Progenitor cell of endocrine pancreas (in vitro differentiated cells): ENCODE measurements at regions not wholly inside any gene's neighbourhood (a gene's known extent, or its start where the extent isn't known, plus 50 kb on each side); places are given as distances from the start of the nearest gene placed in this dataset.

Source experiments
- DNase-seq: peaks from one replicate; pipeline ENCODE4 v3.0.0; 2021; ENCODE audit warnings: low spot score; ENCODE audit not compliant: unreplicated experiment
- H3K27ac Mint-ChIP-seq: 2 replicates; pipeline ENCODE4 v1.8.0; 2021; ENCODE audit warnings: mild to moderate bottlenecking, moderate library complexity, mixed read lengths
- H3K27me3 Mint-ChIP-seq: 2 replicates; pipeline ENCODE4 v1.8.0; 2021; ENCODE audit warnings: mixed read lengths
- H3K36me3 Mint-ChIP-seq: 2 replicates; pipeline ENCODE4 v1.8.0; 2022; ENCODE audit warnings: mixed read lengths; ENCODE audit not compliant: insufficient read depth
- H3K4me1 Mint-ChIP-seq: 2 replicates; pipeline ENCODE4 v1.8.0; 2021; ENCODE audit warnings: low read depth, mixed read lengths
- H3K4me3 Mint-ChIP-seq: 2 replicates; pipeline ENCODE4 v1.8.0; 2021; ENCODE audit warnings: low read depth, mild to moderate bottlenecking, moderate library complexity, mixed read lengths
- H3K9me3 Mint-ChIP-seq: 2 replicates; pipeline ENCODE4 v1.8.0; 2021; ENCODE audit warnings: low read depth, mixed read lengths
- CTCF ChIP-seq: fragments of 200-600 bp; sonication (generic); IDR thresholded peaks from one replicate; pipeline ENCODE4 v1.5.0; 2021; ENCODE audit warnings: antibody characterized with exemption, mild to moderate bottlenecking; ENCODE audit not compliant: unreplicated experiment

- TF ChIP-seq CTCF, result no peak
- no peak for DNase-seq
- Mint-ChIP-seq H3K27me3 (peaks cover 16% of the 10 kb centered on the region), H3K9me3 (no peaks in the 10 kb centered on the region), H3K4me1 (peaks cover 14% of the 10 kb centered on the region), H3K4me3 (no peak overlapping the region), H3K27ac (no peak overlapping the region), H3K36me3 (no peaks in the 10 kb centered on the region)
Measured at GRCh38 chr22:44395118-44396005, 82.6 kb upstream of the SHISAL1 start.

- H3K36me3 Mint-ChIP-seq, result no peaks in the 10 kb centered on the region
- no peak for DNase-seq
- H3K27me3 Mint-ChIP-seq, result peaks cover 15% of the 10 kb centered on the region
- H3K9me3 Mint-ChIP-seq, result no peaks in the 10 kb centered on the region
- H3K27ac Mint-ChIP-seq, result no peak overlapping the region
- no peak for TF ChIP-seq CTCF
- no peak overlapping the region for H3K4me3 Mint-ChIP-seq
- H3K4me1 Mint-ChIP-seq, result peaks cover 15% of the 10 kb centered on the region
Measured at GRCh38 chr22:44394246-44395117, 81.7 kb upstream of the SHISAL1 start.

GRCh38 chr22:44393066-44393465 is 80.3 kb upstream of the SHISAL1 start:
- H3K9me3 Mint-ChIP-seq, result no peaks in the 10 kb centered on the region
- no peak overlapping the region for H3K27ac Mint-ChIP-seq
- H3K4me3 Mint-ChIP-seq, result no peak overlapping the region
- H3K27me3 Mint-ChIP-seq, result peaks cover 22% of the 10 kb centered on the region
- peaks cover 15% of the 10 kb centered on the region for H3K4me1 Mint-ChIP-seq
- TF ChIP-seq CTCF, result no peak
- no peak for DNase-seq
- no peaks in the 10 kb centered on the region for H3K36me3 Mint-ChIP-seq

- no peak for TF ChIP-seq CTCF
- Mint-ChIP-seq H3K27ac (no peak overlapping the region), H3K27me3 (peaks cover 26% of the 10 kb centered on the region), H3K4me3 (no peak overlapping the region), H3K4me1 (peaks cover 15% of the 10 kb centered on the region), H3K9me3 (no peaks in the 10 kb centered on the region), H3K36me3 (no peaks in the 10 kb centered on the region)
- DNase-seq, result no peak
Measured at GRCh38 chr22:44392446-44392921, 79.7 kb upstream of the SHISAL1 start.
